ENCODE measurements at regions not wholly inside any gene's neighbourhood (a gene's known extent, or its start where the extent isn't known, plus 50 kb on each side); places are given as distances from the start of the nearest gene placed in this dataset.
"Not testable (repeated sequence)": the region's sequence is repeated elsewhere in the genome, so short reads cannot be mapped to it uniquely, and the experiment has no call there.

DNA sequence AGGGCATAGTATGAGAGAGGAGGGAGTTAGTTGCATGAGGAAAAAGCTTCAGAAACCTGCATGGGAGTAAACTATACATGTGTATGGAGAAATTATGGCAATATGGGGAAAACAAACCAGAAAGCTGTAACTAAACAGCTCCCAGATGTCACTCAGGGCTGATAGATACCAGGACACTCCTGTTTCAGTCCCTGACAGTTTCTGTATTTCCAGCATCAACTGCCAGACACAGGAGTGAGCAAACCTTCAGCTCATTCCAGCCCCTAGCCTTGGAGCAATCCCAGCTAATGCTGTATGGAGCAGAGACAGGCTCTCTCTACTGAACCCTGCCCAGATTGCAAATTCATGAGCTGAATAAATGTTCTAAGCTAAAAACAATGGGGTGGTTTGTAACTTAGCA is 382.9 kb upstream of the MAGEB18 start:
- H3K4me1 Mint-ChIP-seq (ENCODE audit: low read depth): no peaks in the 10 kb centered on the region
- Histone ChIP-seq H3K27me3 (ENCODE audit: control insufficient read depth in 1 of 2, insufficient read depth in 2 of 2, low read length in 2 of 2) (no peaks in the 10 kb centered on the region), H3K27ac (ENCODE audit: low read depth in 1 of 2, low read length in 2 of 2) (no peak overlapping the region), H3K9me3 (ENCODE audit: control insufficient read depth in 1 of 2, insufficient read depth in 1 of 2, low read length in 2 of 2) (no peaks in the 10 kb centered on the region), H3K4me3 (ENCODE audit: low read length) (no peak overlapping the region), H3K4me1 (ENCODE audit: insufficient read depth, low read length) (no peaks in the 10 kb centered on the region), H3K36me3 (ENCODE audit: insufficient read depth, low read length) (no peaks in the 10 kb centered on the region)
- TF ChIP-seq, protein P1, sequence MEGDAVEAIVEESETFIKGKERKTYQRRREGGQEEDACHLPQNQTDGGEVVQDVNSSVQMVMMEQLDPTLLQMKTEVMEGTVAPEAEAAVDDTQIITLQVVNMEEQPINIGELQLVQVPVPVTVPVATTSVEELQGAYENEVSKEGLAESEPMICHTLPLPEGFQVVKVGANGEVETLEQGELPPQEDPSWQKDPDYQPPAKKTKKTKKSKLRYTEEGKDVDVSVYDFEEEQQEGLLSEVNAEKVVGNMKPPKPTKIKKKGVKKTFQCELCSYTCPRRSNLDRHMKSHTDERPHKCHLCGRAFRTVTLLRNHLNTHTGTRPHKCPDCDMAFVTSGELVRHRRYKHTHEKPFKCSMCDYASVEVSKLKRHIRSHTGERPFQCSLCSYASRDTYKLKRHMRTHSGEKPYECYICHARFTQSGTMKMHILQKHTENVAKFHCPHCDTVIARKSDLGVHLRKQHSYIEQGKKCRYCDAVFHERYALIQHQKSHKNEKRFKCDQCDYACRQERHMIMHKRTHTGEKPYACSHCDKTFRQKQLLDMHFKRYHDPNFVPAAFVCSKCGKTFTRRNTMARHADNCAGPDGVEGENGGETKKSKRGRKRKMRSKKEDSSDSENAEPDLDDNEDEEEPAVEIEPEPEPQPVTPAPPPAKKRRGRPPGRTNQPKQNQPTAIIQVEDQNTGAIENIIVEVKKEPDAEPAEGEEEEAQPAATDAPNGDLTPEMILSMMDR (IDR thresholded peaks at IDR 0.05): no peak
- ChIA-PET CTCF (no interaction called here), POLR2A (no interaction called here)
- H3K9me3 Mint-ChIP-seq: no peaks in the 10 kb centered on the region
- DNase-seq: no peak
- no peak overlapping the region for H3K27ac Mint-ChIP-seq
- no peaks in the 10 kb centered on the region for H3K27me3 Mint-ChIP-seq
- intact Hi-C loops (cut with DNase I, micrococcal nuclease): no loop called here
- no peaks in the 10 kb centered on the region for H3K36me3 Mint-ChIP-seq (ENCODE audit: low read depth)
- no peak overlapping the region for H3K4me3 Mint-ChIP-seq
- ATAC-seq (ENCODE audit: poor library complexity): no peak

DNA sequence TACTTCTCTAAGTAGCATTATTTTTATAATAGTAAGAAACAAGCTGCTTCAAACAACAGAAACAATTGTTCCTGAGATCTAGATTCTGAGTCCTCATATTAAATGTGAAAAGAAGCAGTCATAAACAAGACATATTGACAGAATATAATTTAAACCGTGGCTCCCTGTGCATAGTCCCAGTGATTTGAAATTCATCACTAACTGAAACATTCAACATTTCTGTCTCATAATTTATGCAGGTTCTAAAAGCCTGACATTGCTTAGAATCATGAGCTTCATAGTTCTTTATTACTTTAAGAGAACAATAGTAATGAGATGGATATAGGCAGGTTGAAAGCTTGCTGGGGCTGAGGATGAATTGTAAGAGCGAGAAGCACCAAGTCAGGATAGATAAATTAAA is 375.5 kb upstream of the MAGEB18 start:
- ATAC-seq (ENCODE audit: poor library complexity) (no peak), DNase-seq (no peak)
- no peaks in the 10 kb centered on the region for H3K27me3 Mint-ChIP-seq
- no peaks in the 10 kb centered on the region for H3K36me3 Mint-ChIP-seq (ENCODE audit: low read depth)
- intact Hi-C loops (cut with DNase I, micrococcal nuclease): no loop called here
- H3K27me3 ChIP-seq (ENCODE audit: control insufficient read depth in 1 of 2, insufficient read depth in 2 of 2, low read length in 2 of 2): no peaks in the 10 kb centered on the region
- TF ChIP-seq, protein P1 (IDR thresholded peaks at IDR 0.05): no peak
- no peaks in the 10 kb centered on the region for H3K9me3 Mint-ChIP-seq
- H3K4me1 ChIP-seq (ENCODE audit: insufficient read depth, low read length): no peaks in the 10 kb centered on the region
- H3K4me3 Mint-ChIP-seq: no peak overlapping the region
- H3K36me3 ChIP-seq (ENCODE audit: insufficient read depth, low read length): no peaks in the 10 kb centered on the region
- no peak overlapping the region for H3K27ac Mint-ChIP-seq
- ChIA-PET CTCF (no interaction called here), POLR2A (no interaction called here)
- H3K27ac ChIP-seq (ENCODE audit: low read depth in 1 of 2, low read length in 2 of 2): no peak overlapping the region
- no peaks in the 10 kb centered on the region for H3K4me1 Mint-ChIP-seq (ENCODE audit: low read depth)
- H3K9me3 ChIP-seq (ENCODE audit: control insufficient read depth in 1 of 2, insufficient read depth in 1 of 2, low read length in 2 of 2): no peaks in the 10 kb centered on the region
- H3K4me3 ChIP-seq (ENCODE audit: low read length): no peak overlapping the region

DNA sequence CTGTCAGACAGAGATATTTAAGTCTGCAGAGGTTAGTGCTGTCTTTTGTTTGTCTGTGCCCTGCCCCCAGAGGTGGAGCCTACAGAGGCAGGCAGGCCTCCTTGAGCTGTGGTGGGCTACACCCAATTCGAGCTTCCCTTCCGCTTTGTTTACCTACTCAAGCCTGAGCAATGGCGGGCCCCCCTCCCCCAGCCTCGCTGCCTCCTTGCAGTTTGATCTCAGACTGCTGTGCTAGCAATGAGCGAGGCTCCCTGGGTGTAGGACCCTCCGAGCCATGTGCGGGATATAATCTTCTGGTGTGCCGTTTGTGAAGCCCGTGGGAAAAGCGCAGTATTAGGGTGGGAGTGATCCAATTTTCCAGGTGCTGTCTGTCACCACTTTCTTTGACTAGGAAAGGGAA is 366.3 kb upstream of the MAGEB18 start:
- DNase-seq, H3K9me3 Mint-ChIP-seq, CTCF ChIA-PET: not testable (repeated sequence)

DNA sequence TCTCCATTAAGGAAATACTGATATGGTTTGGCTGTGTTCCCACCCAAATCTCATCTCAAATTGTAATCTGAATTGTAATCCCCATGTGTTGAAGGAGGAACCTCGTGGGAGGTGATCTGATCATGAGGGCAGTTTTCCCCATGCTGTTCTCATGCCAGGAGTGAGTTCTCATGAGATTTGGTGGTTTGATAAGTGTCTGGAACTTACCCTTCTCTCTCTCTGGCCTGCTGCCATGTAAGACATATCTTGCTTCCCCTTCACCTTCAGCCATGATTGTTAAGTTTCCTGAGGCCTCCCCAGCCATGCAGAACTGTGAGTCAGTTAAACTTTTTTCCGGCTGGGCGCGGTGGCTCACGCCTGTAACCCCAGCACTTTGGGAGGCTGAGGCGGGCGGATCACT is 340.3 kb upstream of the MAGEB18 start:
- H3K36me3 ChIP-seq (ENCODE audit: insufficient read depth, low read length); POLR2A ChIA-PET; DNase-seq; H3K4me3 Mint-ChIP-seq; H3K9me3 Mint-ChIP-seq; H3K36me3 Mint-ChIP-seq (ENCODE audit: low read depth); CTCF ChIA-PET; intact Hi-C loops (cut with DNase I, micrococcal nuclease); H3K4me1 Mint-ChIP-seq (ENCODE audit: low read depth); H3K27me3 ChIP-seq (ENCODE audit: control insufficient read depth in 1 of 2, insufficient read depth in 2 of 2, low read length in 2 of 2); H3K27me3 Mint-ChIP-seq; H3K27ac Mint-ChIP-seq; H3K4me3 ChIP-seq (ENCODE audit: low read length); ATAC-seq (ENCODE audit: poor library complexity); H3K9me3 ChIP-seq (ENCODE audit: control insufficient read depth in 1 of 2, insufficient read depth in 1 of 2, low read length in 2 of 2); H3K4me1 ChIP-seq (ENCODE audit: insufficient read depth, low read length); H3K27ac ChIP-seq (ENCODE audit: low read depth in 1 of 2, low read length in 2 of 2): not testable (repeated sequence)

More for the DNA sequence above, 366.3 kb upstream of the MAGEB18 start:
- H3K36me3 Mint-ChIP-seq (ENCODE audit: low read depth); H3K4me3 ChIP-seq (ENCODE audit: low read length); H3K27ac ChIP-seq (ENCODE audit: low read depth in 1 of 2, low read length in 2 of 2); ATAC-seq (ENCODE audit: poor library complexity); H3K4me3 Mint-ChIP-seq; H3K27me3 ChIP-seq (ENCODE audit: control insufficient read depth in 1 of 2, insufficient read depth in 2 of 2, low read length in 2 of 2); H3K36me3 ChIP-seq (ENCODE audit: insufficient read depth, low read length); POLR2A ChIA-PET; H3K27me3 Mint-ChIP-seq; H3K9me3 ChIP-seq (ENCODE audit: control insufficient read depth in 1 of 2, insufficient read depth in 1 of 2, low read length in 2 of 2); H3K27ac Mint-ChIP-seq; intact Hi-C loops (cut with DNase I, micrococcal nuclease); H3K4me1 Mint-ChIP-seq (ENCODE audit: low read depth); H3K4me1 ChIP-seq (ENCODE audit: insufficient read depth, low read length): not testable (repeated sequence)
